GM12878 (cell line): ENCODE measurements at regions not wholly inside any gene's neighbourhood (a gene's known extent, or its start where the extent isn't known, plus 50 kb on each side); places are given as distances from the start of the nearest gene placed in this dataset.

ENCODE experiments used
- ASH2L ChIP-seq: fragments of 300-600, 200-600 bp; sonication (generic); IDR thresholded peaks from 2 replicates; pipeline ENCODE4 v1.6.1; 2017; ENCODE audit warnings: low read depth, mild to moderate bottlenecking, borderline replicate concordance
- ATF2 ChIP-seq: IDR thresholded peaks from 2 replicates; pipeline ENCODE4 v1.6.1; 2012; ENCODE audit warnings: low read length, inconsistent platforms
- E2F8 ChIP-seq: fragments of 450-650 bp; IDR thresholded peaks from 2 replicates; pipeline ENCODE4 v1.6.1; 2018; ENCODE audit warnings: mild to moderate bottlenecking, low read depth, moderate library complexity; ENCODE audit not compliant: partially characterized antibody
- FOXK2 ChIP-seq: fragments of 450-650 bp; IDR thresholded peaks from 2 replicates; pipeline ENCODE4 v1.6.1; 2017; ENCODE audit warnings: mild to moderate bottlenecking, moderate library complexity
- IRF4 ChIP-seq: IDR thresholded peaks from 2 replicates; pipeline ENCODE4 v1.6.1; 2011; ENCODE audit warnings: low read depth, low read length
- KAT2A ChIP-seq: conservative IDR thresholded peaks from 2 replicates; pipeline ENCODE4 v1.6.1; 2011; ENCODE audit warnings: low read depth, low read length; ENCODE audit not compliant: control insufficient read depth
- NKRF ChIP-seq: fragments of 450-650 bp; conservative IDR thresholded peaks from 2 replicates; pipeline ENCODE4 v1.6.1; 2017; ENCODE audit warnings: mild to moderate bottlenecking, moderate library complexity
- SP1 ChIP-seq: IDR thresholded peaks from one replicate; pipeline ENCODE4 v1.6.1; 2011; ENCODE audit warnings: low read depth, low read length
- SPI1 ChIP-seq: IDR thresholded peaks from 2 replicates; pipeline ENCODE4 v1.6.1; 2011; ENCODE audit warnings: low read depth, mild to moderate bottlenecking, low read length, moderate library complexity, borderline replicate concordance; ENCODE audit not compliant: insufficient read depth

GRCh38 chrX:114338870-114339269, 245.0 kb upstream of the HTR2C start (continued):
- TF ChIP-seq NKRF (no peak), SP1 (no peak), KAT2A (no peak), FOXK2 (no peak), ATF2 (no peak), E2F8 (no peak), SPI1 (no peak), IRF4 (no peak), ASH2L (no peak)
